Subcutaneous abdominal adipose tissue (tissue), 5 donors: ENCODE measurements at regions not wholly inside any gene's neighbourhood (a gene's known extent, or its start where the extent isn't known, plus 50 kb on each side); places are given as distances from the start of the nearest gene placed in this dataset.

Experiments
- H3K27ac ChIP-seq: one replicate; pipeline ENCODE4 v1.7.0; 2013; ENCODE audit warnings: low read depth, mild to moderate bottlenecking, inconsistent platforms, low read length, moderate library complexity
- H3K27me3 ChIP-seq, 5 donors: one replicate each; pipeline ENCODE4 v1.7.0; 2013; ENCODE audit warnings: low read length in 5 of 5, inconsistent platforms in 1 of 5; ENCODE audit not compliant: control insufficient read depth in 5 of 5, insufficient read depth in 4 of 5
- H3K36me3 ChIP-seq, 5 donors: one replicate each; pipeline ENCODE4 v1.7.0; 2013; ENCODE audit warnings: low read length in 5 of 5; ENCODE audit not compliant: control insufficient read depth in 5 of 5, insufficient read depth in 5 of 5
- H3K4me1 ChIP-seq, 5 donors: one replicate each; pipeline ENCODE4 v1.7.0; 2013; ENCODE audit warnings: low read length in 5 of 5, mild to moderate bottlenecking in 3 of 5, moderate library complexity in 1 of 5; ENCODE audit not compliant: control insufficient read depth in 5 of 5, insufficient read depth in 5 of 5
- H3K4me3 ChIP-seq, 5 donors: one replicate each; pipeline ENCODE4 v1.7.0; 2013; ENCODE audit warnings: low read length in 5 of 5, low read depth in 1 of 5
- H3K9ac ChIP-seq, 5 donors: one replicate each; pipeline ENCODE4 v1.7.0; 2013; ENCODE audit warnings: low read length in 5 of 5, mild to moderate bottlenecking in 4 of 5, moderate library complexity in 3 of 5
- H3K9me3 ChIP-seq, 5 donors: one replicate each; pipeline ENCODE4 v1.7.0; 2013; ENCODE audit warnings: low read length in 5 of 5; ENCODE audit not compliant: control insufficient read depth in 5 of 5
- donor health status: healthy.
- donor health status: healthy.
- donor health status: healthy.
- donor health status: healthy.
- donor health status: healthy.

GRCh38 chr15:70417535-70417934 is 319.8 kb upstream of the TLE3 start:
- Histone ChIP-seq H3K9ac (no peak overlapping the region), H3K4me1 (peaks cover 0 to 6% (median 0%) of the 10 kb centered on the region in 5 donors), H3K9me3 (peaks cover 0 to 7% (median 5%) of the 10 kb centered on the region in 5 donors), H3K4me3 (no peak overlapping the region), H3K27me3 (peaks cover 0 to 16% (median 4%) of the 10 kb centered on the region in 5 donors), H3K36me3 (no peaks in the 10 kb centered on the region), H3K27ac (no peak overlapping the region)

- H3K27me3 ChIP-seq, result peaks cover 0 to 16% (median 4%) of the 10 kb centered on the region in 5 donors
- H3K9ac ChIP-seq, result no peak overlapping the region
- no peaks in the 10 kb centered on the region for H3K36me3 ChIP-seq
- H3K27ac ChIP-seq, result no peak overlapping the region
- H3K4me1 ChIP-seq, result peaks cover 0 to 6% (median 0%) of the 10 kb centered on the region in 5 donors
- H3K4me3 ChIP-seq, result no peak overlapping the region
- H3K9me3 ChIP-seq, result peaks cover 0 to 7% (median 5%) of the 10 kb centered on the region in 5 donors
Observed at GRCh38 chr15:70416829-70417228, 319.1 kb upstream of the TLE3 start.

DNA sequence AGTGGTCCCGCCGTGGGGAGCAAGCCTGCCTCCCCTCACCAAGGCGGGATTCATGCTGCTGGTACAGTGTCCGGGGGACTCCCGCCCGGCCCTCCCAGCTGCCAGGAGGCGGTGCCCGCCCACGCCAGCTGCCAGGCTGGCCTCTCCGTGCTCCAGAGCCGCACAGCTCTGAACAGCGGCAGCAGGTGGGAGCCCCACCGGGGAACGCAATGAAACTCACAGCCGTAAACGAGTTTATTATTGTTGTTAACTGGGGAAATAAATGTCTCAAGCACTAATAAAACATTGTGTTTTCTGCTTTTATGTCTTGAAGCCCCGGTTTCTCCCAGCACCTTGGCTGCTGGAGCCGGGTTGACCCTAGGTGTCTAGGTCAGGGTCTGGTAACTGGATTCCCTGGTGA is 317.7 kb upstream of the TLE3 start:
- peaks cover 0 to 16% (median 4%) of the 10 kb centered on the region in 5 donors for H3K27me3 ChIP-seq
- no peak overlapping the region for H3K27ac ChIP-seq
- no peaks in the 10 kb centered on the region for H3K36me3 ChIP-seq
- H3K9ac ChIP-seq, result no peak overlapping the region
- peaks cover 0 to 7% (median 5%) of the 10 kb centered on the region in 5 donors for H3K9me3 ChIP-seq
- H3K4me3 ChIP-seq, result no peak overlapping the region
- H3K4me1 ChIP-seq, result peaks cover 0 to 6% (median 2%) of the 10 kb centered on the region in 5 donors

DNA sequence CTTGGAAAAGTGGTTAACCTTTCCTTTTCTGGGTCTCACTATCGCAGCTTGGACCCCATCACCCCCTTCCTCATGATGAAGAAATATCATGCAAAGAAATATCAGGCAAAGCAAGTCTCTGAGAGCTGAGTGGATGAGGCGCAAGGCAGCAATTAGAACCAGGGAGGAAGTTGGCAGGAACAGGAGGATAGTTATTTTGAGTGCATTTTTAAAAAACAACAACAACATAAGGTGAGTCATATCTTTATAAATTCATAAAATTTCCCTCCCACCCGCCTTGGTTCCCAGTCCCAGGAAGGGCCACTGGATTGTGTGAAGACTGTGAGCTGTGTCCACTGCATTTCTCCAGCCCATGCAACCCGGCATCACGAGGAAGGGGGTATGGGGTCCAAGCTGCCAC is 316.9 kb upstream of the TLE3 start:
- Histone ChIP-seq H3K4me3 (no peak overlapping the region), H3K9ac (no peak overlapping the region), H3K27me3 (peaks cover 0 to 16% (median 4%) of the 10 kb centered on the region in 5 donors), H3K36me3 (no peaks in the 10 kb centered on the region), H3K4me1 (peaks cover 0 to 6% (median 2%) of the 10 kb centered on the region in 5 donors), H3K9me3 (peaks cover 0 to 7% (median 5%) of the 10 kb centered on the region in 5 donors), H3K27ac (no peak overlapping the region)

GRCh38 chr15:70412794-70413193 is 315.1 kb upstream of the TLE3 start:
- Histone ChIP-seq H3K4me1 (peaks cover 0 to 6% (median 2%) of the 10 kb centered on the region in 5 donors), H3K36me3 (no peaks in the 10 kb centered on the region), H3K9ac (no peak overlapping the region), H3K27me3 (peaks cover 0 to 5% (median 0%) of the 10 kb centered on the region in 5 donors), H3K4me3 (no peak overlapping the region), H3K27ac (no peak overlapping the region), H3K9me3 (peaks cover 0 to 13% (median 7%) of the 10 kb centered on the region in 5 donors)

DNA sequence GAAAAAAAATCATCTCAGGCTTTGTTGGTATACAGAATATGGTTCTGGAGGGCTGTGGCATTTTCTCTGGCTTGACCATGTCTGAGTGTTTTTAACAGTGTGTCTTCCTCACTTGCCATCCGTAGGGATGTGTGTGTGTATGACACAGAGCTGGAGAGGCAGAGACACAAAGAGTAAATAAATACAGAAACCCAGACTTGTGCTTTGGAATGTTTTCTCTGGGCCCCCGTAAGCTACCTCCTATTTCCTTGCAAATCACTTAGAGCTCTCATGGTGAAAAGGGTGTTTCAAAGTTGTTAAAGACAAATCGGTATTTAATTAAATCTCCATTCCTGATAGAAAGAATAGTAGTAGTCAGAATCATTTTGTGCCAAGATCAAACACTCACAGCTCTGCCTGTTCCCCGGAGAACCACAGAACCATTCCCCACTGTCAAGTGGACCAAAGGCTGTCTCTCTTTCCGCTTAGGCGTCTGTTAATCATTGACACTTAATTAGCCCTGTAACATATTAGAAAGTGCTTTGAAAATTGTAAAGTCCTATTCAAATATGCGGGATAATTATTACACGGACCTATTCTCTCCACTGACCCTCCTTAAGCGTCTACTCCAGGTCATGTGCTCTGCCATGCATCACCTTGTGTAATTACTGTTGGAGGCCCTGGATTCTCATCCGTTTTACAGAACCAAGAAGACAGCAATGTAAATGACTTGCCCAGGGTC is 313.6 kb upstream of the TLE3 start:
- Histone ChIP-seq H3K9ac (no peak overlapping the region), H3K4me3 (no peak overlapping the region), H3K27ac (no peak overlapping the region), H3K9me3 (peaks cover 0 to 11% (median 5%) of the 10 kb centered on the region in 5 donors), H3K36me3 (no peaks in the 10 kb centered on the region), H3K4me1 (peaks cover 0 to 6% (median 2%) of the 10 kb centered on the region in 5 donors), H3K27me3 (peaks cover 0 to 5% (median 0%) of the 10 kb centered on the region in 5 donors)

GRCh38 chr15:70410371-70410985 is 312.8 kb upstream of the TLE3 start:
- Histone ChIP-seq H3K36me3 (no peaks in the 10 kb centered on the region), H3K4me3 (no peak overlapping the region), H3K4me1 (peaks cover 0 to 6% (median 2%) of the 10 kb centered on the region in 5 donors), H3K27me3 (no peaks in the 10 kb centered on the region), H3K9me3 (peaks cover 0 to 7% (median 3%) of the 10 kb centered on the region in 5 donors), H3K27ac (no peak overlapping the region), H3K9ac (no peak overlapping the region)

- Histone ChIP-seq H3K4me3 (no peak overlapping the region), H3K9ac (no peak overlapping the region), H3K4me1 (peaks cover 0 to 3% (median under 1%) of the 10 kb centered on the region in 5 donors)
Observed at GRCh38 chr15:70409388-70409787, 311.7 kb upstream of the TLE3 start.

GRCh38 chr15:70407955-70408354 is 310.2 kb upstream of the TLE3 start:
- H3K36me3 ChIP-seq, result no peaks in the 10 kb centered on the region
- no peak overlapping the region for H3K9ac ChIP-seq
- H3K4me1 ChIP-seq, result peaks cover 0 to 3% (median 0%) of the 10 kb centered on the region in 5 donors
- H3K9me3 ChIP-seq, result peaks cover 0 to 7% (median 3%) of the 10 kb centered on the region in 5 donors
- no peak overlapping the region for H3K27ac ChIP-seq
- no peak overlapping the region for H3K4me3 ChIP-seq
- H3K27me3 ChIP-seq, result no peaks in the 10 kb centered on the region

More at GRCh38 chr15:70409388-70409787, 311.7 kb upstream of the TLE3 start:
- H3K27ac ChIP-seq, result no peak overlapping the region
- peaks cover 0 to 7% (median 3%) of the 10 kb centered on the region in 5 donors for H3K9me3 ChIP-seq
- H3K36me3 ChIP-seq, result no peaks in the 10 kb centered on the region
- no peaks in the 10 kb centered on the region for H3K27me3 ChIP-seq

DNA sequence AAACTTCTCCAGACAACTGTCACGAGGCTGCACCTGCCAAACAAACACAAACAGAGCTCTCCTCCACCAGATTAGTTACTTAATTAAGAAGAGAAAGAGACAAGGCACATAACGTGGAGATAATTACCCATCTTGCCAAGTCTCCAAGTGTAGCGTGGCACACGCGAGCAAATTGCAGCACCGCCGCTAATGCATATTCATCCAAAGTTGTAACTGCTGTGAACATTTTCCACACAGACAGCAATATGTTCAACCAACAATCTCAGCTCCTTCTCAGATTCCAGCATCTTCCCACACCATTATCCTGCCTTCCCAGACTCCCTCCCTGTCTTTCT is 309.6 kb upstream of the TLE3 start:
- Histone ChIP-seq H3K4me3 (no peak overlapping the region), H3K4me1 (peaks cover 0 to 3% (median 0%) of the 10 kb centered on the region in 5 donors), H3K36me3 (no peaks in the 10 kb centered on the region), H3K9ac (no peak overlapping the region), H3K9me3 (peaks cover 0 to 7% (median 3%) of the 10 kb centered on the region in 5 donors), H3K27ac (no peak overlapping the region), H3K27me3 (no peaks in the 10 kb centered on the region)
